GM12878 (cell line): ENCODE measurements at regions not wholly inside any gene's neighbourhood (a gene's known extent, or its start where the extent isn't known, plus 50 kb on each side); places are given as distances from the start of the nearest gene placed in this dataset.

Source experiments
- ATAC-seq: fragments of 200-7000 bp; cut with Tn5 transposase; 3 replicates; pipeline ENCODE4 v1.9.1; 2020; ENCODE audit warnings: mild to moderate bottlenecking, moderate library complexity
- BruUV-seq: library from RNA; stranded (reverse); fragments of 400-500 nt; replicated peaks from 2 replicates; lab custom pipeline; 2021; lab: Mats Ljungman, UMichigan
- CTCF ChIA-PET: fragments of 300-600 bp; sonication (Branson Sonifier 250); formaldehyde crosslinking; extraction: SDS; loops from one replicate; lab custom pipeline; 2021; ENCODE audit warnings: inconsistent platforms; lab: Yijun Ruan, JAX
- POLR2A ChIA-PET: fragments of 350-600 bp; formaldehyde crosslinking; extraction: SDS; loops from one replicate; lab custom pipeline; 2021; ENCODE audit warnings: inconsistent platforms; lab: Charles Lee
- RAD21 ChIA-PET: fragments of 300-600 bp; sonication (Branson Sonifier 250); formaldehyde crosslinking; loops from one replicate; lab custom pipeline; 2023; ENCODE audit warnings: antibody characterized with exemption; ENCODE audit not compliant: unreplicated experiment; lab: Charles Lee
- SMC1A ChIA-PET: fragments of 300-600 bp; sonication (Branson Sonifier 250); formaldehyde crosslinking; loops from one replicate; lab custom pipeline; 2023; ENCODE audit not compliant: unreplicated experiment, uncharacterized antibody; lab: Charles Lee
- DNase-seq: peaks from one replicate; pipeline ENCODE4 v3.0.0-alpha.2; 2011; ENCODE audit warnings: low read depth, low spot score
- FAIRE-seq: peaks from 3 replicates; lab custom pipeline; 2011; peaks lifted over from hg19 to GRCh38; lab: Jason Lieb, UNC
- H2AFZ ChIP-seq: 2 replicates; pipeline ENCODE4 v1.6.0; 2011; ENCODE audit warnings: low read depth, low read length, control low read depth; ENCODE audit not compliant: control insufficient read depth
- H3K27ac ChIP-seq: 2 replicates; pipeline ENCODE4 v1.5.1; 2011; ENCODE audit warnings: control low read depth; ENCODE audit not compliant: control insufficient read depth, insufficient read depth
- H3K27me3 ChIP-seq, 2 experiments: replicated peaks in 1 of 2; 2 replicates each; pipeline versions ENCODE4 v1.6.0 to v1.6.1; 2011; ENCODE audit warnings: low read length in 1 of 2; ENCODE audit not compliant: control insufficient read depth in 2 of 2, insufficient read depth in 2 of 2
- H3K36me3 ChIP-seq, 2 experiments: 2 replicates each; pipeline ENCODE4 v1.5.1; 2011; ENCODE audit warnings: low read length in 1 of 2; ENCODE audit not compliant: control insufficient read depth in 2 of 2, insufficient read depth in 2 of 2
- H3K4me1 ChIP-seq: 2 replicates; pipeline ENCODE4 v1.6.1; 2011; ENCODE audit warnings: mild to moderate bottlenecking, low read length, moderate library complexity, mixed read lengths; ENCODE audit not compliant: control insufficient read depth, insufficient read depth
- H3K4me2 ChIP-seq: 2 replicates; pipeline ENCODE4 v1.6.0; 2011; ENCODE audit warnings: control low read depth; ENCODE audit not compliant: control insufficient read depth, insufficient read depth
- H3K4me3 ChIP-seq: fragments of 200-600 bp; sonication (generic); 2 replicates; pipeline ENCODE4 v1.5.1; 2016
- H3K79me2 ChIP-seq: 2 replicates; pipeline ENCODE4 v1.6.0; 2011; ENCODE audit warnings: low read length; ENCODE audit not compliant: control insufficient read depth, insufficient read depth
- H3K9ac ChIP-seq: 2 replicates; pipeline ENCODE4 v1.8.0; 2011; ENCODE audit warnings: low read length, control low read depth, mixed read lengths; ENCODE audit not compliant: control insufficient read depth, insufficient read depth
- H3K9me3 ChIP-seq: replicated peaks from 3 replicates; pipeline ENCODE4 v1.5.1; 2011; ENCODE audit warnings: mild to moderate bottlenecking, low read length; ENCODE audit not compliant: control insufficient read depth, insufficient read depth
- H4K20me1 ChIP-seq: 2 replicates; pipeline ENCODE4 v1.6.0; 2011; ENCODE audit not compliant: control insufficient read depth, insufficient read depth
- BCL11A ChIP-seq: IDR thresholded peaks from 2 replicates; pipeline ENCODE4 v1.6.1; 2011; ENCODE audit warnings: low read depth, low read length
- CREB1 ChIP-seq: IDR thresholded peaks from 2 replicates; pipeline ENCODE4 v1.6.1; 2012; ENCODE audit warnings: low read depth, mild to moderate bottlenecking, inconsistent platforms
- DPF2 ChIP-seq: fragments of 450-650 bp; IDR thresholded peaks from 2 replicates; pipeline ENCODE4 v1.6.1; 2017; ENCODE audit warnings: mild to moderate bottlenecking
- ETV6 ChIP-seq, 2 experiments: fragments of 450-650 bp in 1 of 2; IDR thresholded peaks in 1 of 2; conservative IDR thresholded peaks in 1 of 2; 2 replicates each; pipeline ENCODE4 v1.6.1; 2014; ENCODE audit warnings: antibody characterized with exemption in 1 of 2, borderline replicate concordance in 1 of 2, low read depth in 1 of 2, mild to moderate bottlenecking in 1 of 2, moderate library complexity in 1 of 2
- IRF3 ChIP-seq: fragments of 450-650 bp; IDR thresholded peaks from 2 replicates; pipeline ENCODE4 v1.6.1; 2014; ENCODE audit warnings: mild to moderate bottlenecking
- NFIC ChIP-seq: IDR thresholded peaks from 2 replicates; pipeline ENCODE4 v1.6.1; 2012; ENCODE audit warnings: low read depth, mild to moderate bottlenecking, inconsistent platforms, low read length, moderate library complexity
- NR2F1 ChIP-seq: fragments of 450-650 bp; conservative IDR thresholded peaks from 2 replicates; pipeline ENCODE4 v1.6.1; 2017; ENCODE audit warnings: mild to moderate bottlenecking
- POU2F2 ChIP-seq: IDR thresholded peaks from 3 replicates; pipeline ENCODE4 v1.6.1; 2011; ENCODE audit warnings: low read depth, mild to moderate bottlenecking, low read length, borderline replicate concordance
- RELA ChIP-seq: fragments of 450-650 bp; IDR thresholded peaks from 2 replicates; pipeline ENCODE4 v1.8.0; 2014; ENCODE audit warnings: borderline replicate concordance; ENCODE audit not compliant: partially characterized antibody
- SUPT20H ChIP-seq: IDR thresholded peaks from 2 replicates; pipeline ENCODE4 v1.6.1; 2011; ENCODE audit warnings: low read depth, mild to moderate bottlenecking, low read length, moderate library complexity, borderline replicate concordance; ENCODE audit not compliant: control insufficient read depth
- TCF12 ChIP-seq: IDR thresholded peaks from 2 replicates; pipeline ENCODE4 v1.6.1; 2011; ENCODE audit warnings: low read depth, mild to moderate bottlenecking, low read length
- WGBS: methylation state at CpG from one replicate; pipeline ENCODE4 v1.1.6; 2016; ENCODE audit warnings: low lambda C conversion rate; ENCODE audit not compliant: insufficient replicate concordance, insufficient coverage; ENCODE audit errors: missing lambda C conversion rate; 5-methylcytosine and 5-hydroxymethylcytosine counted together
- in situ Hi-C: fragments of 300-500 bp; cut with MboI; formaldehyde crosslinking; loops from 9 replicates; pipeline ENCODE4 v1.14.3; 2018; ENCODE audit warnings: mixed read lengths
- intact Hi-C: fragments of 100-400 bp; cut with micrococcal nuclease; formaldehyde crosslinking; loops from one replicate; pipeline ENCODE4 v1.14.2; 2022; ENCODE audit not compliant: unreplicated experiment

DNA sequence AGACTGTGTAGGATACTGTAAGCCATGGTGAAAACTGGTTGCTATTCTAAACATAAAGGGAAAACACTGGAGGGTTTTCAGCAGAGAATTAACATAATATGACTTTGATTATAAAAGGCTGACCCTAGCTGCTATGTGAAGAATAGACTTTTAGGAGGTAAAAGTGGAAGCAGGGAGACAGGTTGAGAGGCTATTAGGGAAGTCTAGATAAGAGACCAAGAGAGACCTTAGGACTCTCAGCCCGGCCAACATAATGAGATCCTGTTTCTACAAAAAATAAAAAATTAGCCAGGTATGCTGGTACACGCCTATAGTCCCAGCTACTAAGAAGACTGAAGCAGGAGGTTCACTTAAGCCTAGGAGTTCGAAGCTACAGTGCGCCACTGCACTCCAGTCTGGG lies 393.2 kb upstream of the PMFBP1 start:
- no peak overlapping the region for H3K4me2 ChIP-seq
- no peaks in the 10 kb centered on the region for H4K20me1 ChIP-seq
- ATAC-seq (no peak), DNase-seq (no peak), FAIRE-seq (no peak)
- CTCF ChIA-PET, result no interaction called here
- H3K36me3 ChIP-seq, result no peaks in the 10 kb centered on the region
- SMC1A ChIA-PET, result interaction anchor here (1.0 kb wide), 1 partner anchor 13 kb away, joined by 3 read pairs; no protein-coding TSS in a partner anchor
- H3K9ac ChIP-seq, result no peak overlapping the region
- no TSS peak for BruUV-seq
- TF ChIP-seq POU2F2 (no peak), NFIC (no peak), CREB1 (no peak), NR2F1 (no peak), RELA (no peak), ETV6 (conservative IDR thresholded peaks at IDR 0.05 in 1 of 2, IDR thresholded peaks at IDR 0.05 in 1 of 2; ENCODE audit: borderline replicate concordance in 1 of 2, low read depth in 1 of 2) (no peak), DPF2 (no peak), IRF3 (no peak), TCF12 (no peak), BCL11A (no peak), SUPT20H (no peak)
- RAD21 ChIA-PET, result no interaction called here
- no peaks in the 10 kb centered on the region for H3K4me1 ChIP-seq
- no peak overlapping the region for H3K4me3 ChIP-seq
- intact Hi-C loops, result no loop called here
- H3K9me3 ChIP-seq, result no peaks in the 10 kb centered on the region
- no peak overlapping the region for H3K27ac ChIP-seq
- H3K27me3 ChIP-seq, result no peaks in the 10 kb centered on the region
- in situ Hi-C loops, result no loop called here
- H3K79me2 ChIP-seq, result no peaks in the 10 kb centered on the region
- 98% methylated on average over 4 of the region's 4 CpGs for WGBS
- POLR2A ChIA-PET, result interaction anchor here (0.6 kb wide), 1 partner anchor 841 kb away, joined by 3 read pairs; no protein-coding TSS in a partner anchor
- no peak overlapping the region for H2AFZ ChIP-seq
